ENCODE measurements at regions not wholly inside any gene's neighbourhood (a gene's known extent, or its start where the extent isn't known, plus 50 kb on each side); places are given as distances from the start of the nearest gene placed in this dataset.

DNA sequence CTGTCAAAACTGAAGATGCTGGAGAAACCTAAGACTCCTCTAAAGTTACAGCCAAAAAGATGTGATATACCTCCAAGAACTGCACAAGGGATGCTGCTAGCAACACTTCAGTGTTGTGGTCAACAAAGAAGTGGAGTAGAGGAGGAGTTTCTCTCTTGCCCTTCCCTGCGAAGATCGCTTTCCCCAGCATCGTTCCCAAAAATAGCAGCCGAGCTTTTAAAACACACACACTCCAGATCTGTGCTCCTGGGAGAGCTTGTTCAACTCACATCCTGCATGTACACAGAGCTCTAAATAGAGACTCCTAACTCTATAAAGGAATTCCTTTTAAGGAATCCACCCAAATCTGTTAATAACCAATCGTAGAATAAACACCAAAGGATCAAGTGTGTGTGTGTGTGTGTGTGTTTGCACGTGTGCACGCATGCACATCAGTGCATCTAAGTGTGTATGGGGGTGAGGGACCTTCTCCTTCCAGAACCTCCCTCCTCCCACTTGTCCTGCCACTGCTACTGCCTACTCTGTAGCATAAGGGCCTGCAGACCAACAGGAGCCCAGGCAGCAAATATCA lies 58.5 kb downstream of the PSMG1 start:
- TF ChIP-seq POLR2A (IDR thresholded peaks at IDR 0.05) (no peak), EP300 (IDR thresholded peaks at IDR 0.05) (no peak)
- TF ChIP-seq, protein P1, sequence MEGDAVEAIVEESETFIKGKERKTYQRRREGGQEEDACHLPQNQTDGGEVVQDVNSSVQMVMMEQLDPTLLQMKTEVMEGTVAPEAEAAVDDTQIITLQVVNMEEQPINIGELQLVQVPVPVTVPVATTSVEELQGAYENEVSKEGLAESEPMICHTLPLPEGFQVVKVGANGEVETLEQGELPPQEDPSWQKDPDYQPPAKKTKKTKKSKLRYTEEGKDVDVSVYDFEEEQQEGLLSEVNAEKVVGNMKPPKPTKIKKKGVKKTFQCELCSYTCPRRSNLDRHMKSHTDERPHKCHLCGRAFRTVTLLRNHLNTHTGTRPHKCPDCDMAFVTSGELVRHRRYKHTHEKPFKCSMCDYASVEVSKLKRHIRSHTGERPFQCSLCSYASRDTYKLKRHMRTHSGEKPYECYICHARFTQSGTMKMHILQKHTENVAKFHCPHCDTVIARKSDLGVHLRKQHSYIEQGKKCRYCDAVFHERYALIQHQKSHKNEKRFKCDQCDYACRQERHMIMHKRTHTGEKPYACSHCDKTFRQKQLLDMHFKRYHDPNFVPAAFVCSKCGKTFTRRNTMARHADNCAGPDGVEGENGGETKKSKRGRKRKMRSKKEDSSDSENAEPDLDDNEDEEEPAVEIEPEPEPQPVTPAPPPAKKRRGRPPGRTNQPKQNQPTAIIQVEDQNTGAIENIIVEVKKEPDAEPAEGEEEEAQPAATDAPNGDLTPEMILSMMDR (IDR thresholded peaks at IDR 0.05) = no peak
- Histone ChIP-seq H3K9me3 (peaks cover 0 to 21% (median 0%) of the 10 kb centered on the region in 4 donors), H3K4me3 (no peak overlapping the region), H3K27me3 (no peaks in the 10 kb centered on the region), H3K36me3 (no peaks in the 10 kb centered on the region), H3K4me1 (peaks cover 0 to 7% (median 0%) of the 10 kb centered on the region in 4 donors), H3K27ac (no peak overlapping the region)
- 54 to 73% methylated on average over 7 of the region's 7 CpGs for WGBS, 2 donors
- DNase-seq (ENCODE audit: low spot score in 2 of 2) = no peak

- no peak for DNase-seq (ENCODE audit: low spot score in 2 of 2)
- H3K4me1 ChIP-seq = peaks cover 0 to 7% (median 0%) of the 10 kb centered on the region in 4 donors
- TF ChIP-seq, protein P1 (IDR thresholded peaks at IDR 0.05) = no peak
- no peak for TF ChIP-seq POLR2A (IDR thresholded peaks at IDR 0.05)
- TF ChIP-seq EP300 (IDR thresholded peaks at IDR 0.05) = no peak
Observed at GRCh38 chr21:39123375-39123774, 59.9 kb downstream of the PSMG1 start.

GRCh38 chr21:39121600-39122355 lies 61.5 kb downstream of the PSMG1 start:
- 95 to 97% methylated on average over 5 to 7 of the region's 7 CpGs for whole genome bisulfite sequencing, 2 donors
- peaks cover 0 to 21% (median 0%) of the 10 kb centered on the region in 4 donors for H3K9me3 ChIP-seq
- TF ChIP-seq, protein P1 (IDR thresholded peaks at IDR 0.05) = no peak
- TF ChIP-seq EP300 (IDR thresholded peaks at IDR 0.05) = no peak
- TF ChIP-seq POLR2A (IDR thresholded peaks at IDR 0.05) = no peak
- H3K4me3 ChIP-seq = no peak overlapping the region
- peaks cover 0 to 7% (median 0%) of the 10 kb centered on the region in 4 donors for H3K4me1 ChIP-seq
- H3K36me3 ChIP-seq = no peaks in the 10 kb centered on the region
- no peak overlapping the region for H3K27ac ChIP-seq
- no peak for DNase-seq (ENCODE audit: low spot score in 2 of 2)
- H3K27me3 ChIP-seq = no peaks in the 10 kb centered on the region

More at GRCh38 chr21:39123375-39123774, 59.9 kb downstream of the PSMG1 start:
- Histone ChIP-seq H3K27ac (no peak overlapping the region), H3K27me3 (no peaks in the 10 kb centered on the region), H3K4me3 (no peak overlapping the region), H3K9me3 (peaks cover 0 to 21% (median 0%) of the 10 kb centered on the region in 4 donors), H3K36me3 (no peaks in the 10 kb centered on the region)

- no peak overlapping the region for H3K27ac ChIP-seq
- no peaks in the 10 kb centered on the region for H3K36me3 ChIP-seq
- DNase-seq (ENCODE audit: low spot score in 2 of 2) = no peak
- no peak overlapping the region for H3K4me3 ChIP-seq
- no peak for TF ChIP-seq POLR2A (IDR thresholded peaks at IDR 0.05)
- no peak for TF ChIP-seq EP300 (IDR thresholded peaks at IDR 0.05)
- TF ChIP-seq, protein P1 (IDR thresholded peaks at IDR 0.05) = no peak
- H3K27me3 ChIP-seq = no peaks in the 10 kb centered on the region
- H3K4me1 ChIP-seq = peaks cover 0 to 7% (median 0%) of the 10 kb centered on the region in 4 donors
- 71 to 73% methylated on average over 10 of the region's 10 CpGs for WGBS, 2 donors
- H3K9me3 ChIP-seq = peaks cover 0 to 21% (median 0%) of the 10 kb centered on the region in 4 donors
Observed at GRCh38 chr21:39120876-39121599, 62.2 kb downstream of the PSMG1 start.

DNA sequence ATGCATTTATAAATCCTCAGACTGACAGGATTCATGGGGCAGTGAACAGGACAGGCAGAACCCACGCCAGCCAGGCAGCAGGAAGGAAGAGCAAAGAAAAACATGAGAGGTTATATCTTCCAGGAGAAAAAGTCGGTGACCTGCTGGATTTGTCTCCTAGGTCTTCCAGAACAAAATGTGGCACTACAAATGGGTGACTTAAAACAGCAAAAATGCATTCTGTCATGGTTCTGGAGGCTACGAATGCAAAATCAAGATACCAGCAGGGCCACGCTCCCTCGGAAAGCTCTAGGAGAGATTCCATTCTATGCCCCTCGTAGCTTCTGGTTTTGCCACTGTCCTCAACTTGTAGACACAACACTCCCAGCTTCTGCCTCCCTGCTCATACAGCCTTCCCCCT lies 63.4 kb downstream of the PSMG1 start:
- Histone ChIP-seq H3K9me3 (peaks cover 0 to 21% (median 0%) of the 10 kb centered on the region in 4 donors), H3K27me3 (no peaks in the 10 kb centered on the region), H3K36me3 (no peaks in the 10 kb centered on the region), H3K27ac (no peak overlapping the region), H3K4me3 (no peak overlapping the region), H3K4me1 (no peaks in the 10 kb centered on the region)
- 80 to 85% methylated on average over 6 of the region's 6 CpGs for WGBS, 2 donors
- TF ChIP-seq EP300 (IDR thresholded peaks at IDR 0.05) = no peak
- no peak for TF ChIP-seq POLR2A (IDR thresholded peaks at IDR 0.05)
- TF ChIP-seq, protein P1 (IDR thresholded peaks at IDR 0.05) = no peak
- no peak for DNase-seq (ENCODE audit: low spot score in 2 of 2)
